ENCODE measurements at regions not wholly inside any gene's neighbourhood (a gene's known extent, or its start where the extent isn't known, plus 50 kb on each side); places are given as distances from the start of the nearest gene placed in this dataset.

- TF ChIP-seq CTCF (IDR thresholded peaks at IDR 0.05) (no peak), POLR2A (IDR thresholded peaks at IDR 0.05) (no peak)
These were observed 131.3 kb downstream of the INHBA start for GRCh38 chr7:41571573-41571972.
